ENCODE measurements at regions not wholly inside any gene's neighbourhood (a gene's known extent, or its start where the extent isn't known, plus 50 kb on each side); places are given as distances from the start of the nearest gene placed in this dataset.

DNA sequence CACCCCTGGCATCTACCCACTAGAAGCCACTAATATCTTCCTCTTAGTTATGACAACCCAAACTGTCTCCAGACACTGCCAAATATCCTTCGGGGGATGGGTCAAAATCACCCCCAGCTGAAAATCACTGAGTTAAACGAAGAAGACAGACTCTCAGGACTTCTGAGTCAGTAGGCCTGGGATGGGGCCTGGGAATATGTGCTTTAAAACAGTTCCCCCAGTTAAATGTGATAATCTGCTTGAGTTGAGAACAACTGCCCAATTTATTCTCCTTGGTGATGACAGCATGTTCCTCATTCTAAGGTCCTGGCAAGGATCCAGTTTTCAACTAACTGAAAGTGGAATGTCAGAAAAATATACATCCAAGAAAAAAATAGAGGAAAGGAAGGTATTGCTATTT, 52.4 kb downstream of the CBLL2 start:
- no peaks in the 10 kb centered on the region for H3K27me3 ChIP-seq (ENCODE audit: control insufficient read depth, insufficient read depth, low read length)
- no peak overlapping the region for H3K4me3 ChIP-seq (ENCODE audit: low read depth, low read length)
- no peaks in the 10 kb centered on the region for H3K36me3 ChIP-seq (ENCODE audit: control insufficient read depth, insufficient read depth, low read length)
- no peak for FAIRE-seq
- DNase-seq (ENCODE audit: low read depth) = no peak
- TF ChIP-seq, protein P1, sequence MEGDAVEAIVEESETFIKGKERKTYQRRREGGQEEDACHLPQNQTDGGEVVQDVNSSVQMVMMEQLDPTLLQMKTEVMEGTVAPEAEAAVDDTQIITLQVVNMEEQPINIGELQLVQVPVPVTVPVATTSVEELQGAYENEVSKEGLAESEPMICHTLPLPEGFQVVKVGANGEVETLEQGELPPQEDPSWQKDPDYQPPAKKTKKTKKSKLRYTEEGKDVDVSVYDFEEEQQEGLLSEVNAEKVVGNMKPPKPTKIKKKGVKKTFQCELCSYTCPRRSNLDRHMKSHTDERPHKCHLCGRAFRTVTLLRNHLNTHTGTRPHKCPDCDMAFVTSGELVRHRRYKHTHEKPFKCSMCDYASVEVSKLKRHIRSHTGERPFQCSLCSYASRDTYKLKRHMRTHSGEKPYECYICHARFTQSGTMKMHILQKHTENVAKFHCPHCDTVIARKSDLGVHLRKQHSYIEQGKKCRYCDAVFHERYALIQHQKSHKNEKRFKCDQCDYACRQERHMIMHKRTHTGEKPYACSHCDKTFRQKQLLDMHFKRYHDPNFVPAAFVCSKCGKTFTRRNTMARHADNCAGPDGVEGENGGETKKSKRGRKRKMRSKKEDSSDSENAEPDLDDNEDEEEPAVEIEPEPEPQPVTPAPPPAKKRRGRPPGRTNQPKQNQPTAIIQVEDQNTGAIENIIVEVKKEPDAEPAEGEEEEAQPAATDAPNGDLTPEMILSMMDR (IDR thresholded peaks at IDR 0.05; ENCODE audit: insufficient read depth, low read length, severe bottlenecking) = no peak

DNA sequence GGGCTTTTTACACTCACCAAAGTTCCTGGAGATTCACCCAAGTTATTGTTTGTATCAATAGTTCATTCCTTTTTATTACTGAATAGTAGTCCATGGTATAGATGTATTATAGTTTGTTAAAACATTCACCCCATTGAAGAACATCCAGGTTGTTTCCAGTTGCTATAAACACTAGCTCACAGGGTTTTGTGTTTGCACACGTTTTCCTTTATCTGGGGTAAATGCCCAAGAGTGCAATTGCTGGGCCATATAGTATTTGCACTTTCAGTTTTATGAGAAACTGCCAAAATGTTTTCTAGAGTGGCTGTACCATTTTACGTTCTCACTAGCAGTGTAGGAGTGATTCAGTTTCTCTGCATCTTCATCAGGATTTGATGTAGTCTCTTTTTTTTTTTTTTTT, 57.1 kb downstream of the CBLL2 start:
- H3K27me3 ChIP-seq (ENCODE audit: control insufficient read depth, insufficient read depth, low read length) = no peaks in the 10 kb centered on the region
- TF ChIP-seq, protein P1 (IDR thresholded peaks at IDR 0.05; ENCODE audit: insufficient read depth, low read length, severe bottlenecking) = no peak
- H3K36me3 ChIP-seq (ENCODE audit: control insufficient read depth, insufficient read depth, low read length) = no peaks in the 10 kb centered on the region
- no peak overlapping the region for H3K4me3 ChIP-seq (ENCODE audit: low read depth, low read length)
- FAIRE-seq = no peak
- DNase-seq (ENCODE audit: low read depth) = no peak

- Histone ChIP-seq H3K36me3 (ENCODE audit: control insufficient read depth, insufficient read depth, low read length) (no peaks in the 10 kb centered on the region), H3K4me3 (ENCODE audit: low read depth, low read length) (no peak overlapping the region), H3K27me3 (ENCODE audit: control insufficient read depth, insufficient read depth, low read length) (no peaks in the 10 kb centered on the region)
- DNase-seq (ENCODE audit: low read depth) = no peak
- TF ChIP-seq, protein P1 (IDR thresholded peaks at IDR 0.05; ENCODE audit: insufficient read depth, low read length, severe bottlenecking) = no peak
- FAIRE-seq = no peak
Measured at GRCh38 chrX:22338740-22339139, 66.0 kb downstream of the CBLL2 start.

DNA sequence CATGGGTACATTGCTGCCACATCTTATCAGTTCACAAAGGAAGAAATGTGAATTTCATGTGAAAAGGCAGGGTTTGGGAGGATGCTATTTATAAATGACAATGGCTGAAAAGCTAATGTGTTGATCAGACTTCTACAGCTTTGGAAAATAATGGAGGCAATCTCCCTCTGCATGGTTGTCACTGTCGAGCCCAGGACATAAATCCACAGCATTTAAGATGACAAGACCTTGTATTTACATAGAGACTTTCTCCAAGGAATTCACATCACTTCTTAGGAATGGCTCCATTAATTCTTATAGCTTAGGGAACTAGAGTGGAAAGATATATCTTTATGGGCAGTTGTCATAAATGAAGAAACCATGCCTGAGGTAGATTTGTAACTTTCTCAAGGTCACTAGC, 66.7 kb downstream of the CBLL2 start:
- TF ChIP-seq, protein P1 (IDR thresholded peaks at IDR 0.05; ENCODE audit: insufficient read depth, low read length, severe bottlenecking) = no peak
- no peak for DNase-seq (ENCODE audit: low read depth)
- Histone ChIP-seq H3K36me3 (ENCODE audit: control insufficient read depth, insufficient read depth, low read length) (no peaks in the 10 kb centered on the region), H3K27me3 (ENCODE audit: control insufficient read depth, insufficient read depth, low read length) (no peaks in the 10 kb centered on the region), H3K4me3 (ENCODE audit: low read depth, low read length) (no peak overlapping the region)
- FAIRE-seq = no peak

- Histone ChIP-seq H3K27me3 (ENCODE audit: control insufficient read depth, insufficient read depth, low read length) (no peaks in the 10 kb centered on the region), H3K36me3 (ENCODE audit: control insufficient read depth, insufficient read depth, low read length) (no peaks in the 10 kb centered on the region), H3K4me3 (ENCODE audit: low read depth, low read length) (no peak overlapping the region)
- DNase-seq (ENCODE audit: low read depth) (peak; percentile 26), FAIRE-seq (no peak)
- TF ChIP-seq, protein P1 (IDR thresholded peaks at IDR 0.05; ENCODE audit: insufficient read depth, low read length, severe bottlenecking) = no peak
Measured at GRCh38 chrX:22340022-22340616, 67.4 kb downstream of the CBLL2 start.

GRCh38 chrX:22343192-22343591, 70.5 kb downstream of the CBLL2 start:
- DNase-seq (ENCODE audit: low read depth) (no peak), FAIRE-seq (no peak)
- Histone ChIP-seq H3K27me3 (ENCODE audit: control insufficient read depth, insufficient read depth, low read length) (no peaks in the 10 kb centered on the region), H3K36me3 (ENCODE audit: control insufficient read depth, insufficient read depth, low read length) (no peaks in the 10 kb centered on the region), H3K4me3 (ENCODE audit: low read depth, low read length) (no peak overlapping the region)
- TF ChIP-seq, protein P1 (IDR thresholded peaks at IDR 0.05; ENCODE audit: insufficient read depth, low read length, severe bottlenecking) = no peak

All from bronchial epithelial cell (primary cell).